Cardiac muscle cell (in vitro differentiated cells and primary cell): ENCODE measurements at regions not wholly inside any gene's neighbourhood (a gene's known extent, or its start where the extent isn't known, plus 50 kb on each side); places are given as distances from the start of the nearest gene placed in this dataset.
"Not testable (repeated sequence)": the region's sequence is repeated elsewhere in the genome, so short reads cannot be mapped to it uniquely, and the experiment has no call there.

Experiments
- DNase-seq, 2 donors: peaks; one replicate each; pipeline versions ENCODE4 v3.0.0 to v3.0.0-alpha.2; 2010 to 2017; ENCODE audit warnings: low read depth in 1 of 2, low spot score in 1 of 2
- H3K27ac ChIP-seq: fragments of 200-600 bp; sonication (generic); 2 replicates; pipeline ENCODE4 v1.5.1; 2016
- H3K27me3 ChIP-seq: fragments of 200-600 bp; sonication (generic); 2 replicates; pipeline ENCODE4 v1.6.0; 2016; ENCODE audit warnings: control low read depth
- H3K36me3 ChIP-seq: fragments of 200-600 bp; sonication (generic); 2 replicates; pipeline ENCODE4 v1.5.1; 2016; ENCODE audit warnings: control low read depth
- H3K4me1 ChIP-seq: fragments of 200-600 bp; sonication (generic); 2 replicates; pipeline ENCODE4 v1.8.1; 2017; ENCODE audit warnings: low read depth, mild to moderate bottlenecking, mixed run types
- H3K4me3 ChIP-seq: fragments of 200-600 bp; sonication (generic); 2 replicates; pipeline ENCODE4 v1.5.1; 2016; ENCODE audit warnings: mild to moderate bottlenecking
- H3K9me3 ChIP-seq: fragments of 200-600 bp; sonication (generic); 2 replicates; pipeline ENCODE4 v1.5.1; 2017; ENCODE audit warnings: low read depth, mild to moderate bottlenecking, control low read depth
- CTCF ChIP-seq: IDR thresholded peaks from 2 replicates; pipeline ENCODE4 v1.5.1; 2012; ENCODE audit warnings: low read depth, mild to moderate bottlenecking, low read length

- no peak for TF ChIP-seq CTCF
- Histone ChIP-seq H3K36me3 (no peaks in the 10 kb centered on the region), H3K27me3 (no peaks in the 10 kb centered on the region), H3K9me3 (no peaks in the 10 kb centered on the region), H3K4me1 (peaks cover 7% of the 10 kb centered on the region), H3K27ac (no peak overlapping the region), H3K4me3 (no peak overlapping the region)
- DNase-seq = peak in 1 of 2 donors; percentile 40
These were observed 1295.9 kb downstream of the JRKL start for GRCh38 chr11:97685695-97686094.

GRCh38 chr11:97687111-97687510, 1297.3 kb downstream of the JRKL start:
- DNase-seq = peak in 1 of 2 donors; percentile 15
- H3K4me1 ChIP-seq = peaks cover 7% of the 10 kb centered on the region
- H3K27ac ChIP-seq = peak overlapping the region; percentile 38
- no peaks in the 10 kb centered on the region for H3K27me3 ChIP-seq
- no peaks in the 10 kb centered on the region for H3K9me3 ChIP-seq
- H3K4me3 ChIP-seq = no peak overlapping the region
- no peaks in the 10 kb centered on the region for H3K36me3 ChIP-seq
- no peak for TF ChIP-seq CTCF

GRCh38 chr11:97691061-97691460, 1301.2 kb downstream of the JRKL start:
- no peak for TF ChIP-seq CTCF
- peaks cover 7% of the 10 kb centered on the region for H3K4me1 ChIP-seq
- DNase-seq = no peak
- no peak overlapping the region for H3K4me3 ChIP-seq
- H3K27ac ChIP-seq = no peak overlapping the region
- H3K36me3 ChIP-seq = no peaks in the 10 kb centered on the region
- H3K9me3 ChIP-seq = no peaks in the 10 kb centered on the region
- no peaks in the 10 kb centered on the region for H3K27me3 ChIP-seq

GRCh38 chr11:97702951-97703350, 1313.1 kb downstream of the JRKL start:
- Histone ChIP-seq H3K9me3 (no peaks in the 10 kb centered on the region), H3K36me3 (no peaks in the 10 kb centered on the region), H3K4me1 (no peaks in the 10 kb centered on the region), H3K27ac (no peak overlapping the region), H3K27me3 (no peaks in the 10 kb centered on the region), H3K4me3 (no peak overlapping the region)
- TF ChIP-seq CTCF = no peak
- DNase-seq = no peak

- TF ChIP-seq CTCF = no peak
- DNase-seq = peak in 1 of 2 donors; percentile 7
- Histone ChIP-seq H3K27me3 (no peaks in the 10 kb centered on the region), H3K36me3 (no peaks in the 10 kb centered on the region), H3K9me3 (no peaks in the 10 kb centered on the region), H3K4me1 (no peaks in the 10 kb centered on the region), H3K27ac (no peak overlapping the region), H3K4me3 (no peak overlapping the region)
These were observed 1314.0 kb downstream of the JRKL start for GRCh38 chr11:97703851-97704250.

- not testable (repeated sequence) for H3K36me3 ChIP-seq, H3K27me3 ChIP-seq, H3K27ac ChIP-seq, H3K9me3 ChIP-seq, H3K4me1 ChIP-seq, H3K4me3 ChIP-seq, DNase-seq
These were observed 1315.3 kb upstream of the CNTN5 start for GRCh38 chr11:97705441-97705840.
